22Rv1 (cell line): ENCODE measurements at regions not wholly inside any gene's neighbourhood (a gene's known extent, or its start where the extent isn't known, plus 50 kb on each side); places are given as distances from the start of the nearest gene placed in this dataset.

ENCODE experiments used
- ZFX ChIP-seq: fragments of 450-650 bp; IDR thresholded peaks from 2 replicates; pipeline ENCODE4 v1.6.1; 2017; ENCODE audit warnings: antibody characterized with exemption, borderline replicate concordance
- TF ChIP-seq, protein P1 (sequence below): fragments of 450-650 bp; IDR thresholded peaks from 2 replicates; pipeline ENCODE4 v1.5.1; 2017; ENCODE audit warnings: mild to moderate bottlenecking

- TF ChIP-seq, protein P1, sequence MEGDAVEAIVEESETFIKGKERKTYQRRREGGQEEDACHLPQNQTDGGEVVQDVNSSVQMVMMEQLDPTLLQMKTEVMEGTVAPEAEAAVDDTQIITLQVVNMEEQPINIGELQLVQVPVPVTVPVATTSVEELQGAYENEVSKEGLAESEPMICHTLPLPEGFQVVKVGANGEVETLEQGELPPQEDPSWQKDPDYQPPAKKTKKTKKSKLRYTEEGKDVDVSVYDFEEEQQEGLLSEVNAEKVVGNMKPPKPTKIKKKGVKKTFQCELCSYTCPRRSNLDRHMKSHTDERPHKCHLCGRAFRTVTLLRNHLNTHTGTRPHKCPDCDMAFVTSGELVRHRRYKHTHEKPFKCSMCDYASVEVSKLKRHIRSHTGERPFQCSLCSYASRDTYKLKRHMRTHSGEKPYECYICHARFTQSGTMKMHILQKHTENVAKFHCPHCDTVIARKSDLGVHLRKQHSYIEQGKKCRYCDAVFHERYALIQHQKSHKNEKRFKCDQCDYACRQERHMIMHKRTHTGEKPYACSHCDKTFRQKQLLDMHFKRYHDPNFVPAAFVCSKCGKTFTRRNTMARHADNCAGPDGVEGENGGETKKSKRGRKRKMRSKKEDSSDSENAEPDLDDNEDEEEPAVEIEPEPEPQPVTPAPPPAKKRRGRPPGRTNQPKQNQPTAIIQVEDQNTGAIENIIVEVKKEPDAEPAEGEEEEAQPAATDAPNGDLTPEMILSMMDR: no peak
- TF ChIP-seq ZFX: no peak
These were observed 100.8 kb upstream of the B3GAT1 start for GRCh38 chr11:134512571-134513538.
